SK-N-SH (cell line): ENCODE measurements at regions not wholly inside any gene's neighbourhood (a gene's known extent, or its start where the extent isn't known, plus 50 kb on each side); places are given as distances from the start of the nearest gene placed in this dataset.

Source experiments
- CTCF ChIA-PET: fragments of 300-600, 350-600 bp; formaldehyde crosslinking; extraction: SDS; loops from one replicate; lab custom pipeline; 2021; lab: Yijun Ruan, JAX
- POLR2A ChIA-PET: fragments of 350-600 bp; sonication (Branson Sonifier 250); formaldehyde crosslinking; extraction: SDS; loops from one replicate; lab custom pipeline; 2020; ENCODE audit warnings: antibody characterized with exemption, inconsistent platforms; lab: Yijun Ruan, JAX
- DNase-seq: peaks from one replicate; pipeline ENCODE4 v3.0.0; 2012
- H2AFZ ChIP-seq: fragments of 200-600 bp; sonication (generic); 2 replicates; pipeline ENCODE4 v1.8.1; 2016; ENCODE audit warnings: antibody characterized with exemption, mild to moderate bottlenecking, low read depth
- H3F3A ChIP-seq: fragments of 200-600 bp; sonication (generic); replicated peaks from 2 replicates; pipeline ENCODE3; 2016; ENCODE audit warnings: antibody characterized with exemption, mild to moderate bottlenecking; ENCODE audit not compliant: insufficient read depth
- H3K27ac ChIP-seq, 2 experiments: fragments of 200-500 bp in 1 of 2; fragments of 200-600 bp in 1 of 2; sonication (Bioruptor generic) in 1 of 2; sonication (generic), shearing (Covaris generic) in 1 of 2; 2 replicates each; pipeline versions ENCODE4 v1.5.1 to v1.6.1; 2014 to 2016; ENCODE audit warnings: low read depth in 2 of 2, inconsistent platforms in 1 of 2, low read length in 1 of 2, mild to moderate bottlenecking in 1 of 2, mixed read lengths in 1 of 2
- H3K27me3 ChIP-seq: fragments of 200-600 bp; sonication (generic), shearing (Covaris generic); 2 replicates; pipeline ENCODE4 v1.6.1; 2016; ENCODE audit warnings: mixed run types; ENCODE audit not compliant: insufficient read depth
- H3K36me3 ChIP-seq, 2 experiments: fragments of 200-500 bp in 1 of 2; fragments of 200-600 bp in 1 of 2; sonication (Bioruptor generic) in 1 of 2; sonication (generic) in 1 of 2; replicated peaks in 1 of 2; 2 replicates each; pipeline versions ENCODE3 to v1.5.1; 2014 to 2016; ENCODE audit warnings: low read length in 1 of 2, mild to moderate bottlenecking in 1 of 2; ENCODE audit not compliant: insufficient read depth in 2 of 2, control insufficient read depth in 1 of 2
- H3K4me1 ChIP-seq, 2 experiments: fragments of 200-500 bp in 1 of 2; fragments of 200-600 bp in 1 of 2; sonication (Bioruptor generic) in 1 of 2; sonication (generic), shearing (Covaris generic) in 1 of 2; 2 replicates each; pipeline versions ENCODE4 v1.5.1 to v1.6.1; 2014 to 2016; ENCODE audit warnings: low read depth in 1 of 2, low read length in 1 of 2, mixed run types in 1 of 2; ENCODE audit not compliant: insufficient read depth in 2 of 2, control insufficient read depth in 1 of 2
- H3K4me2 ChIP-seq: fragments of 200-600 bp; sonication (generic), shearing (Covaris generic); 2 replicates; pipeline ENCODE4 v1.6.1; 2017; ENCODE audit warnings: mixed run types
- H3K4me3 ChIP-seq, 2 experiments: fragments of 200-500 bp in 1 of 2; fragments of 200-600 bp in 1 of 2; sonication (Bioruptor generic) in 1 of 2; sonication (generic), shearing (Covaris generic) in 1 of 2; 2 replicates each; pipeline versions ENCODE4 v1.5.1 to v1.8.1; 2014 to 2016; ENCODE audit warnings: low read depth in 2 of 2, inconsistent platforms in 1 of 2, low read length in 1 of 2, mild to moderate bottlenecking in 1 of 2, mixed read lengths in 1 of 2, moderate library complexity in 1 of 2
- H3K79me2 ChIP-seq: fragments of 200-600 bp; sonication (generic); 2 replicates; pipeline ENCODE4 v1.8.1; 2017; ENCODE audit warnings: mild to moderate bottlenecking; ENCODE audit not compliant: insufficient read depth
- H3K9ac ChIP-seq: fragments of 200-600 bp; sonication (generic); 2 replicates; pipeline ENCODE4 v1.6.1; 2017; ENCODE audit warnings: mixed run types
- H3K9me2 ChIP-seq: fragments of 200-600 bp; sonication (generic); 2 replicates; pipeline ENCODE4 v1.6.1; 2017; ENCODE audit warnings: mixed run types
- H3K9me3 ChIP-seq: fragments of 200-600 bp; sonication (generic); 2 replicates; pipeline ENCODE4 v1.6.1; 2017; ENCODE audit warnings: mixed run types, mild to moderate bottlenecking, moderate library complexity
- H4K20me1 ChIP-seq: fragments of 200-600 bp; sonication (generic); 2 replicates; pipeline ENCODE4 v1.6.1; 2017; ENCODE audit warnings: mild to moderate bottlenecking, mixed run types; ENCODE audit not compliant: insufficient read depth
- ELF1 ChIP-seq: IDR thresholded peaks from 2 replicates; pipeline ENCODE4 v1.4.0; 2012
- EZH2phosphoT487 ChIP-seq: fragments of 200-600 bp; sonication (generic); IDR thresholded peaks from 2 replicates; pipeline ENCODE4 v1.6.1; 2017; ENCODE audit warnings: low read depth, mixed run types, mild to moderate bottlenecking, antibody characterized with exemption, moderate library complexity, borderline replicate concordance
- FOXJ3 ChIP-seq: sonication (generic); formaldehyde crosslinking; IDR thresholded peaks from 2 replicates; pipeline ENCODE4 v1.5.1; 2020; ENCODE audit warnings: mild to moderate bottlenecking, missing genetic modification reagents
- GABPA ChIP-seq: IDR thresholded peaks from 2 replicates; pipeline ENCODE4 v1.4.0; 2012; ENCODE audit warnings: low read depth, mild to moderate bottlenecking
- GATA2 ChIP-seq: sonication (generic); formaldehyde crosslinking; IDR thresholded peaks from 2 replicates; pipeline ENCODE4 v1.5.0; 2020; ENCODE audit warnings: mild to moderate bottlenecking, missing genetic modification reagents
- MEF2A ChIP-seq: IDR thresholded peaks from 2 replicates; pipeline ENCODE4 v1.4.0; 2012; ENCODE audit warnings: low read depth, borderline replicate concordance
- MXI1 ChIP-seq: IDR thresholded peaks from 2 replicates; pipeline ENCODE4 v1.6.1; 2012; ENCODE audit warnings: mild to moderate bottlenecking, low read depth, low read length, improper control_type of control experiment
- NRF1 ChIP-seq: IDR thresholded peaks from 2 replicates; pipeline ENCODE4 v1.6.1; 2012; ENCODE audit warnings: low read depth, mild to moderate bottlenecking, low read length
- RCOR1 ChIP-seq: fragments of 150-350 bp; IDR thresholded peaks from 2 replicates; pipeline ENCODE4 v1.6.1; 2017; ENCODE audit warnings: antibody characterized with exemption, low read length
- SIN3A ChIP-seq: IDR thresholded peaks from 2 replicates; pipeline ENCODE4 v1.6.1; 2012; ENCODE audit warnings: low read depth, mild to moderate bottlenecking, low read length, moderate library complexity, borderline replicate concordance
- SMC3 ChIP-seq: IDR thresholded peaks from 2 replicates; pipeline ENCODE4 v1.6.1; 2012; ENCODE audit warnings: low read depth, low read length, improper control_type of control experiment
- TAF1 ChIP-seq: IDR thresholded peaks from 2 replicates; pipeline ENCODE4 v1.6.1; 2012; ENCODE audit warnings: low read depth, mild to moderate bottlenecking, low read length, moderate library complexity, borderline replicate concordance
- TCF12 ChIP-seq: IDR thresholded peaks from 2 replicates; pipeline ENCODE4 v1.4.0; 2012
- TEAD4 ChIP-seq: IDR thresholded peaks from 2 replicates; pipeline ENCODE4 v1.4.0; 2012; ENCODE audit warnings: mild to moderate bottlenecking, borderline replicate concordance; ENCODE audit not compliant: insufficient read depth
- YY1 ChIP-seq: IDR thresholded peaks from 2 replicates; pipeline ENCODE4 v1.4.0; 2012; ENCODE audit warnings: low read depth, mild to moderate bottlenecking
- WGBS: methylation state at CpG from one replicate; pipeline ENCODE4 v1.1.6; 2017; ENCODE audit warnings: low lambda C conversion rate; 5-methylcytosine and 5-hydroxymethylcytosine counted together
- TF ChIP-seq, protein P1 (sequence below): IDR thresholded peaks from 2 replicates; pipeline ENCODE4 v1.4.0; 2012; ENCODE audit warnings: low read depth
- TF ChIP-seq, protein P2 (sequence below): IDR thresholded peaks from 2 replicates; pipeline ENCODE4 v1.4.0; 2012; ENCODE audit warnings: low read depth, borderline replicate concordance
- TF ChIP-seq, protein P3 (sequence below): IDR thresholded peaks from 2 replicates; pipeline ENCODE4 v1.4.0; 2012; ENCODE audit warnings: low read depth, borderline replicate concordance
- TF ChIP-seq, protein P4 (sequence below): IDR thresholded peaks from 2 replicates; pipeline ENCODE4 v1.6.1; 2012; ENCODE audit warnings: mild to moderate bottlenecking, low read depth, low read length, moderate library complexity

DNA sequence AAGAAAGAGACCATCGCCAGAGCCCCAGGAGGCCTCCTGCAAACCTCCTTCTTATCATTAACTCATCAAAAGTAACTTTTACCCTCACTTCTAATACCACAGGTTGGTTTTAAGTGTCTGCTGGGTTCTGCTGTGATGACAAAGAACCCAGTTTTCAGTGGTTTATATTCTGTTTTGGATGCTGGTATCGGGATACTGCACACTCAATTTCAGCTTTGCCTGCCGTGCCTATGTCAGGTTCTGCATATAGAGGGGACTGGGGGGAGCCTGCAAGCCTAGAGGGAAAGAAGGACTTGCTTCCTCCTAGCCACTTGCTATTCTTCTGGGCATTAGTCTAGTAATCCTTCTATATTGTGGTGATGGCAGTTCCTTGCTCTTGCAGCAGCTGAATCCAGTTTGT is 242.4 kb downstream of the KCNRG start:
- Histone ChIP-seq H3F3A (no peaks in the 10 kb centered on the region), H2AFZ (no peak overlapping the region), H3K36me3 (no peaks in the 10 kb centered on the region), H4K20me1 (no peaks in the 10 kb centered on the region), H3K9me3 (no peaks in the 10 kb centered on the region), H3K79me2 (no peaks in the 10 kb centered on the region), H3K4me1 (no peaks in the 10 kb centered on the region), H3K4me3 (no peak overlapping the region), H3K9ac (no peak overlapping the region), H3K4me2 (no peak overlapping the region), H3K9me2 (no peaks in the 10 kb centered on the region), H3K27ac (no peak overlapping the region), H3K27me3 (no peaks in the 10 kb centered on the region; the same call in 1 of the 2 replicates)
- DNase-seq, result no peak
- POLR2A ChIA-PET, result no interaction called here
- WGBS, result 70% methylated on average over 3 of the region's 3 CpGs
- TF ChIP-seq, protein P1, sequence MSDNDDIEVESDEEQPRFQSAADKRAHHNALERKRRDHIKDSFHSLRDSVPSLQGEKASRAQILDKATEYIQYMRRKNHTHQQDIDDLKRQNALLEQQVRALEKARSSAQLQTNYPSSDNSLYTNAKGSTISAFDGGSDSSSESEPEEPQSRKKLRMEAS, result no peak
- TF ChIP-seq SMC3 (no peak), ELF1 (no peak), FOXJ3 (CRISPR knock-in tag) (no peak)
- TF ChIP-seq, protein P2, sequence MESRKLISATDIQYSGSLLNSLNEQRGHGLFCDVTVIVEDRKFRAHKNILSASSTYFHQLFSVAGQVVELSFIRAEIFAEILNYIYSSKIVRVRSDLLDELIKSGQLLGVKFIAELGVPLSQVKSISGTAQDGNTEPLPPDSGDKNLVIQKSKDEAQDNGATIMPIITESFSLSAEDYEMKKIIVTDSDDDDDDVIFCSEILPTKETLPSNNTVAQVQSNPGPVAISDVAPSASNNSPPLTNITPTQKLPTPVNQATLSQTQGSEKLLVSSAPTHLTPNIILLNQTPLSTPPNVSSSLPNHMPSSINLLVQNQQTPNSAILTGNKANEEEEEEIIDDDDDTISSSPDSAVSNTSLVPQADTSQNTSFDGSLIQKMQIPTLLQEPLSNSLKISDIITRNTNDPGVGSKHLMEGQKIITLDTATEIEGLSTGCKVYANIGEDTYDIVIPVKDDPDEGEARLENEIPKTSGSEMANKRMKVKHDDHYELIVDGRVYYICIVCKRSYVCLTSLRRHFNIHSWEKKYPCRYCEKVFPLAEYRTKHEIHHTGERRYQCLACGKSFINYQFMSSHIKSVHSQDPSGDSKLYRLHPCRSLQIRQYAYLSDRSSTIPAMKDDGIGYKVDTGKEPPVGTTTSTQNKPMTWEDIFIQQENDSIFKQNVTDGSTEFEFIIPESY, result no peak
- CTCF ChIA-PET, result no interaction called here

DNA sequence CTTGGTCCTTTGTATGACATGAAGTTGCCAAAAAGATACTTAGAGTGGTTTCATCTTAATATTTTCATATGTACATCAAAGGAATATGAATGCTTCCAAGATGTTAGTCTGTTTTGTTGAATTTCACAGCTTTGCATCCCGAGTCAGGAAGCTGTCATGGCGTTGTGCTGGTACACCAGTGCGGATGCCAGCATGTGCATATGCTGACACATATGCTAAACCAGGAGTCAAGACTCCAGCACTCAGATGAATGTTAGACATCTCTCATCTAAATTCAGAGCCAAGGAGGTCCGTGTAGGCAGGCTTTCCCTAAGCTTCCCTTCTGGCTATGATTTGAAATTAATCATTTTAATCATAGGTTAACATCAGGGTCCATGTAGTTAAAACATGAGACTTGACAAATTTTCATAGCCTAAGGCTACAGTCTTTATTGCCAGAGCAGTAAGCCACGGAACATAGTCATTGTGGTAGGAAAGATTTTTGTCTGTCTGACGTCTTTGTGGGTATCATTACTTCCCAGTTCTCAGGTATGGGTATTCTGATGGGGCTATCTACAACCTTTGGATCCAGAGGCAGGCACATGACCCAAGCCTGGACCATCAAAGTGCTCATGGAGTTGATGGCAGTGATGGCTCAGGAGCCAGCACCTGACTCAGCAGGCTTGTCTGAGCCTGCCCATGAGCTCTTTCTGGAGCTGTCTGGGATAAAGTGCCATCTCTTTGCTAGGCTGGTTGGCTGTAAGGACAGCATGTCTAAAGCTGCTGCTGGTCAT is 246.1 kb downstream of the KCNRG start:
- Histone ChIP-seq H3F3A (no peaks in the 10 kb centered on the region), H3K9me2 (no peaks in the 10 kb centered on the region), H4K20me1 (no peaks in the 10 kb centered on the region), H3K79me2 (no peaks in the 10 kb centered on the region), H3K4me3 (no peak overlapping the region), H3K4me2 (no peak overlapping the region), H3K27me3 (no peaks in the 10 kb centered on the region; the same call in 1 of the 2 replicates), H3K4me1 (no peaks in the 10 kb centered on the region), H3K36me3 (no peaks in the 10 kb centered on the region), H3K27ac (no peak overlapping the region), H3K9me3 (no peaks in the 10 kb centered on the region), H2AFZ (no peak overlapping the region), H3K9ac (no peak overlapping the region)
- DNase-seq, result no peak
- CTCF ChIA-PET, result no interaction called here
- TF ChIP-seq TEAD4 (no peak), TCF12 (no peak), NRF1 (no peak), EZH2phosphoT487 (no peak), TAF1 (no peak), RCOR1 (no peak), YY1 (no peak), SIN3A (no peak), SMC3 (no peak), GABPA (no peak), MEF2A (no peak), MXI1 (no peak), GATA2 (no peak), FOXJ3 (CRISPR knock-in tag) (no peak)
- TF ChIP-seq, protein P3, sequence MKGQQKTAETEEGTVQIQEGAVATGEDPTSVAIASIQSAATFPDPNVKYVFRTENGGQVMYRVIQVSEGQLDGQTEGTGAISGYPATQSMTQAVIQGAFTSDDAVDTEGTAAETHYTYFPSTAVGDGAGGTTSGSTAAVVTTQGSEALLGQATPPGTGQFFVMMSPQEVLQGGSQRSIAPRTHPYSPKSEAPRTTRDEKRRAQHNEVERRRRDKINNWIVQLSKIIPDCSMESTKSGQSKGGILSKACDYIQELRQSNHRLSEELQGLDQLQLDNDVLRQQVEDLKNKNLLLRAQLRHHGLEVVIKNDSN, result no peak
- TF ChIP-seq, protein P4, sequence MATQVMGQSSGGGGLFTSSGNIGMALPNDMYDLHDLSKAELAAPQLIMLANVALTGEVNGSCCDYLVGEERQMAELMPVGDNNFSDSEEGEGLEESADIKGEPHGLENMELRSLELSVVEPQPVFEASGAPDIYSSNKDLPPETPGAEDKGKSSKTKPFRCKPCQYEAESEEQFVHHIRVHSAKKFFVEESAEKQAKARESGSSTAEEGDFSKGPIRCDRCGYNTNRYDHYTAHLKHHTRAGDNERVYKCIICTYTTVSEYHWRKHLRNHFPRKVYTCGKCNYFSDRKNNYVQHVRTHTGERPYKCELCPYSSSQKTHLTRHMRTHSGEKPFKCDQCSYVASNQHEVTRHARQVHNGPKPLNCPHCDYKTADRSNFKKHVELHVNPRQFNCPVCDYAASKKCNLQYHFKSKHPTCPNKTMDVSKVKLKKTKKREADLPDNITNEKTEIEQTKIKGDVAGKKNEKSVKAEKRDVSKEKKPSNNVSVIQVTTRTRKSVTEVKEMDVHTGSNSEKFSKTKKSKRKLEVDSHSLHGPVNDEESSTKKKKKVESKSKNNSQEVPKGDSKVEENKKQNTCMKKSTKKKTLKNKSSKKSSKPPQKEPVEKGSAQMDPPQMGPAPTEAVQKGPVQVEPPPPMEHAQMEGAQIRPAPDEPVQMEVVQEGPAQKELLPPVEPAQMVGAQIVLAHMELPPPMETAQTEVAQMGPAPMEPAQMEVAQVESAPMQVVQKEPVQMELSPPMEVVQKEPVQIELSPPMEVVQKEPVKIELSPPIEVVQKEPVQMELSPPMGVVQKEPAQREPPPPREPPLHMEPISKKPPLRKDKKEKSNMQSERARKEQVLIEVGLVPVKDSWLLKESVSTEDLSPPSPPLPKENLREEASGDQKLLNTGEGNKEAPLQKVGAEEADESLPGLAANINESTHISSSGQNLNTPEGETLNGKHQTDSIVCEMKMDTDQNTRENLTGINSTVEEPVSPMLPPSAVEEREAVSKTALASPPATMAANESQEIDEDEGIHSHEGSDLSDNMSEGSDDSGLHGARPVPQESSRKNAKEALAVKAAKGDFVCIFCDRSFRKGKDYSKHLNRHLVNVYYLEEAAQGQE, result no peak
- POLR2A ChIA-PET, result no interaction called here
- 73% methylated on average over 6 of the region's 6 CpGs for WGBS
